ENCODE measurements at regions not wholly inside any gene's neighbourhood (a gene's known extent, or its start where the extent isn't known, plus 50 kb on each side); places are given as distances from the start of the nearest gene placed in this dataset.

DNA sequence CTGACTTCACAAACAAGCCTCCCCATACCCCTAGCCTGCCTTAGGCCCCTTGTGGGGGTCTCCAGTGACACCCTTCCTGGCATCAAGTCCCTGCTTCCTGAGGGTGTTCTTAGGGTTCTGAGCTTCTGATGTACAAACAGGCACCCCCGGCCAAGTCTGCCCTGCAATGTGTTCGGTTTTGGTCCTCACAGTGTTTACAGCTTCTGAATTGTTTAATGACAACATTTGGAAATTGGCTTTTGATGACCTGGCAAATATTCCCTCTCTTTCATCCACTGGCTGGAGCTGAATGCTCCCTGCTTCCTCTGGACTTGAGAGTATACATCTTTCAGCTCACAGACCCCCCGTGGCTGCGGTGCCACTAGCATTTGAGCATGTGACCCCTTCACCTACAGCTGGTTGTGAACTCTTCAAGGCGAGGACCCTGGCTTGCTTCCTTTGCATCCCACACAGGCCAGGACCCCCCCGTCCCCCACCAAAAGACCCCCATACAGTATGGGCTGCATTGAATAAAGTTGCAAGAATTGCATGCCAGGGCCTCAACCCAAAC, 180.8 kb downstream of the KATNIP start:
- Histone ChIP-seq H3K36me3 (ENCODE audit: insufficient read depth, low read length) (no peaks in the 10 kb centered on the region), H3K9me3 (ENCODE audit: control insufficient read depth in 1 of 2, insufficient read depth in 1 of 2, low read length in 2 of 2) (no peaks in the 10 kb centered on the region), H3K27me3 (ENCODE audit: control insufficient read depth in 1 of 2, insufficient read depth in 2 of 2, low read length in 2 of 2) (no peaks in the 10 kb centered on the region), H3K4me3 (ENCODE audit: low read length) (no peak overlapping the region), H3K27ac (ENCODE audit: low read depth in 1 of 2, low read length in 2 of 2) (no peak overlapping the region), H3K4me1 (ENCODE audit: insufficient read depth, low read length) (no peaks in the 10 kb centered on the region)
- intact Hi-C loops (cut with DNase I, micrococcal nuclease): no loop called here
- Mint-ChIP-seq H3K27ac (no peak overlapping the region), H3K4me1 (ENCODE audit: low read depth) (no peaks in the 10 kb centered on the region), H3K9me3 (no peaks in the 10 kb centered on the region), H3K36me3 (ENCODE audit: low read depth) (peaks cover 14% of the 10 kb centered on the region), H3K27me3 (no peaks in the 10 kb centered on the region), H3K4me3 (no peak overlapping the region)
- ATAC-seq (ENCODE audit: poor library complexity) (no peak), DNase-seq (no peak)
- TF ChIP-seq, protein P1, sequence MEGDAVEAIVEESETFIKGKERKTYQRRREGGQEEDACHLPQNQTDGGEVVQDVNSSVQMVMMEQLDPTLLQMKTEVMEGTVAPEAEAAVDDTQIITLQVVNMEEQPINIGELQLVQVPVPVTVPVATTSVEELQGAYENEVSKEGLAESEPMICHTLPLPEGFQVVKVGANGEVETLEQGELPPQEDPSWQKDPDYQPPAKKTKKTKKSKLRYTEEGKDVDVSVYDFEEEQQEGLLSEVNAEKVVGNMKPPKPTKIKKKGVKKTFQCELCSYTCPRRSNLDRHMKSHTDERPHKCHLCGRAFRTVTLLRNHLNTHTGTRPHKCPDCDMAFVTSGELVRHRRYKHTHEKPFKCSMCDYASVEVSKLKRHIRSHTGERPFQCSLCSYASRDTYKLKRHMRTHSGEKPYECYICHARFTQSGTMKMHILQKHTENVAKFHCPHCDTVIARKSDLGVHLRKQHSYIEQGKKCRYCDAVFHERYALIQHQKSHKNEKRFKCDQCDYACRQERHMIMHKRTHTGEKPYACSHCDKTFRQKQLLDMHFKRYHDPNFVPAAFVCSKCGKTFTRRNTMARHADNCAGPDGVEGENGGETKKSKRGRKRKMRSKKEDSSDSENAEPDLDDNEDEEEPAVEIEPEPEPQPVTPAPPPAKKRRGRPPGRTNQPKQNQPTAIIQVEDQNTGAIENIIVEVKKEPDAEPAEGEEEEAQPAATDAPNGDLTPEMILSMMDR (IDR thresholded peaks at IDR 0.05): no peak
- CTCF ChIA-PET: no interaction called here
- POLR2A ChIA-PET: no interaction called here

DNA sequence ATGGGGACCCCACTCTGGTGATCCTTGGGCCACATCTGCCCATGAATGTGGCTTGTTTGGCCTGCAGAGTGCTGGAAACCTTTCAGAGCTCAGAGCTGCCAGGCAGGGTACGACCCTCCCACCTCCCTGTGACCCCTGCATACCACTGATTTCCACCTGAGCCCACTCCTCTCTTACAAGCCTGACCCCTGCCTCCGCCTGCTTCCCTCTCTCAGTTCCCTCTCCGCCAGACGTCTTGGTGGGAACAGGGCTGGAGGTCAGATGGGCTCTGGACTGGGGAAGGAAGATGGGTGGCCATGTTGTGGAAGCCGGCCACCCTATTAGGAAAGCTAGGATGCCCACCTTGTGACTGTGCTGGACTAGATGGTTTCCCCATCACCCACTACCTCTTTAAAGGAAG, 185.1 kb downstream of the KATNIP start:
- no peaks in the 10 kb centered on the region for H3K4me1 ChIP-seq (ENCODE audit: insufficient read depth, low read length)
- TF ChIP-seq, protein P1 (IDR thresholded peaks at IDR 0.05): no peak
- ATAC-seq (ENCODE audit: poor library complexity) (no peak), DNase-seq (no peak)
- no peaks in the 10 kb centered on the region for H3K9me3 Mint-ChIP-seq
- no peak overlapping the region for H3K4me3 ChIP-seq (ENCODE audit: low read length)
- ChIA-PET CTCF (no interaction called here), POLR2A (no interaction called here)
- H3K36me3 ChIP-seq (ENCODE audit: insufficient read depth, low read length): no peaks in the 10 kb centered on the region
- no peak overlapping the region for H3K27ac ChIP-seq (ENCODE audit: low read depth in 1 of 2, low read length in 2 of 2)
- H3K9me3 ChIP-seq (ENCODE audit: control insufficient read depth in 1 of 2, insufficient read depth in 1 of 2, low read length in 2 of 2): no peaks in the 10 kb centered on the region
- no peak overlapping the region for H3K4me3 Mint-ChIP-seq
- no peaks in the 10 kb centered on the region for H3K4me1 Mint-ChIP-seq (ENCODE audit: low read depth)
- intact Hi-C loops (cut with DNase I, micrococcal nuclease): no loop called here
- peaks cover 19% of the 10 kb centered on the region for H3K36me3 Mint-ChIP-seq (ENCODE audit: low read depth)
- no peaks in the 10 kb centered on the region for H3K27me3 ChIP-seq (ENCODE audit: control insufficient read depth in 1 of 2, insufficient read depth in 2 of 2, low read length in 2 of 2)
- H3K27me3 Mint-ChIP-seq: no peaks in the 10 kb centered on the region
- H3K27ac Mint-ChIP-seq: no peak overlapping the region

- DNase-seq: no peak
- H3K27me3 Mint-ChIP-seq: no peaks in the 10 kb centered on the region
- ChIA-PET CTCF (interaction anchor here (0.9 kb wide), 1 partner anchor 13 kb away, joined by 3 read pairs; no protein-coding TSS in a partner anchor), POLR2A (no interaction called here)
- no peak for ATAC-seq (ENCODE audit: poor library complexity)
- Histone ChIP-seq H3K36me3 (ENCODE audit: insufficient read depth, low read length) (no peaks in the 10 kb centered on the region), H3K27me3 (ENCODE audit: control insufficient read depth in 1 of 2, insufficient read depth in 2 of 2, low read length in 2 of 2) (no peaks in the 10 kb centered on the region), H3K4me3 (ENCODE audit: low read length) (no peak overlapping the region), H3K27ac (ENCODE audit: low read depth in 1 of 2, low read length in 2 of 2) (no peak overlapping the region), H3K4me1 (ENCODE audit: insufficient read depth, low read length) (no peaks in the 10 kb centered on the region), H3K9me3 (ENCODE audit: control insufficient read depth in 1 of 2, insufficient read depth in 1 of 2, low read length in 2 of 2) (no peaks in the 10 kb centered on the region)
- intact Hi-C loops (cut with DNase I, micrococcal nuclease): no loop called here
- no peak overlapping the region for H3K4me3 Mint-ChIP-seq
- peaks cover 20% of the 10 kb centered on the region for H3K36me3 Mint-ChIP-seq (ENCODE audit: low read depth)
- H3K4me1 Mint-ChIP-seq (ENCODE audit: low read depth): no peaks in the 10 kb centered on the region
- TF ChIP-seq, protein P1 (IDR thresholded peaks at IDR 0.05): no peak
- H3K9me3 Mint-ChIP-seq: no peaks in the 10 kb centered on the region
- H3K27ac Mint-ChIP-seq: no peak overlapping the region
These were observed 186.5 kb downstream of the KATNIP start for GRCh38 chr16:27736431-27736830.

Measured in CD4-positive, alpha-beta T cell (primary cell).